ENCODE measurements at regions not wholly inside any gene's neighbourhood (a gene's known extent, or its start where the extent isn't known, plus 50 kb on each side); places are given as distances from the start of the nearest gene placed in this dataset.

GRCh38 chr7:96497567-96497966 lies 175.7 kb upstream of the SLC25A13 start:
- TF ChIP-seq CTCF (IDR thresholded peaks at IDR 0.05; ENCODE audit: low read depth, low read length), result no peak
- no peak for TF ChIP-seq EZH2phosphoT487 (IDR thresholded peaks at IDR 0.05; ENCODE audit: low read depth)
